ENCODE measurements at regions not wholly inside any gene's neighbourhood (a gene's known extent, or its start where the extent isn't known, plus 50 kb on each side); places are given as distances from the start of the nearest gene placed in this dataset.
"Not testable (repeated sequence)": the region's sequence is repeated elsewhere in the genome, so short reads cannot be mapped to it uniquely, and the experiment has no call there.

GRCh38 chr13:27348461-27348860 lies 76.0 kb upstream of the GTF3A start:
- H3K4me3 ChIP-seq (ENCODE audit: low read depth, low read length, poor library complexity, severe bottlenecking): no peak overlapping the region
- H3K27me3 ChIP-seq (ENCODE audit: insufficient read depth, low read length): no peaks in the 10 kb centered on the region; the same call in 1 of the 2 replicates
- H2AFZ ChIP-seq (ENCODE audit: low read length): no peak overlapping the region
- no peaks in the 10 kb centered on the region for H3F3A ChIP-seq (ENCODE audit: insufficient read depth, low read length)
- TF ChIP-seq EZH2 (IDR thresholded peaks at IDR 0.05; ENCODE audit: borderline replicate concordance, low read length): no peak
- TF ChIP-seq CTCF (IDR thresholded peaks at IDR 0.05; ENCODE audit: low read length): no peak
- H3K79me2 ChIP-seq (ENCODE audit: insufficient read depth, low read length): no peaks in the 10 kb centered on the region
- no peak overlapping the region for H3K9ac ChIP-seq (ENCODE audit: low read length)
- H3K27ac ChIP-seq (ENCODE audit: low read depth, low read length, poor library complexity, severe bottlenecking): no peak overlapping the region
- H3K36me3 ChIP-seq (ENCODE audit: insufficient read depth, low read length): no peaks in the 10 kb centered on the region
- H4K20me1 ChIP-seq (ENCODE audit: insufficient read depth, low read length): no peaks in the 10 kb centered on the region
- no peaks in the 10 kb centered on the region for H3K9me2 ChIP-seq (ENCODE audit: low read depth, low read length)
- no peaks in the 10 kb centered on the region for H3K4me1 ChIP-seq (ENCODE audit: insufficient read depth, low read length, severe bottlenecking)
- H3K9me3 ChIP-seq (ENCODE audit: low read length): no peaks in the 10 kb centered on the region
- H3K4me2 ChIP-seq (ENCODE audit: low read length): no peak overlapping the region

- Histone ChIP-seq H3K36me3 (ENCODE audit: insufficient read depth, low read length) (no peaks in the 10 kb centered on the region), H3K79me2 (ENCODE audit: insufficient read depth, low read length) (no peaks in the 10 kb centered on the region), H2AFZ (ENCODE audit: low read length) (no peak overlapping the region), H3K9ac (ENCODE audit: low read length) (no peak overlapping the region), H3F3A (ENCODE audit: insufficient read depth, low read length) (no peaks in the 10 kb centered on the region), H3K9me3 (ENCODE audit: low read length) (no peaks in the 10 kb centered on the region), H3K4me2 (ENCODE audit: low read length) (no peak overlapping the region), H3K27me3 (ENCODE audit: insufficient read depth, low read length) (no peaks in the 10 kb centered on the region; the same call in 1 of the 2 replicates), H4K20me1 (ENCODE audit: insufficient read depth, low read length) (no peaks in the 10 kb centered on the region), H3K27ac (ENCODE audit: low read depth, low read length, poor library complexity, severe bottlenecking) (no peak overlapping the region), H3K4me1 (ENCODE audit: insufficient read depth, low read length, severe bottlenecking) (no peaks in the 10 kb centered on the region), H3K9me2 (ENCODE audit: low read depth, low read length) (no peaks in the 10 kb centered on the region), H3K4me3 (ENCODE audit: low read depth, low read length, poor library complexity, severe bottlenecking) (no peak overlapping the region)
- TF ChIP-seq EZH2 (IDR thresholded peaks at IDR 0.05; ENCODE audit: borderline replicate concordance, low read length) (no peak), CTCF (IDR thresholded peaks at IDR 0.05; ENCODE audit: low read length) (no peak)
These were observed 75.0 kb upstream of the GTF3A start for GRCh38 chr13:27349458-27349857.

GRCh38 chr13:27350825-27351224 lies 73.6 kb upstream of the GTF3A start:
- H3K9me2 ChIP-seq (ENCODE audit: low read depth, low read length); H4K20me1 ChIP-seq (ENCODE audit: insufficient read depth, low read length); H2AFZ ChIP-seq (ENCODE audit: low read length); H3K27me3 ChIP-seq (ENCODE audit: insufficient read depth, low read length); H3K36me3 ChIP-seq (ENCODE audit: insufficient read depth, low read length); H3K9me3 ChIP-seq (ENCODE audit: low read length); H3K4me1 ChIP-seq (ENCODE audit: insufficient read depth, low read length, severe bottlenecking); H3F3A ChIP-seq (ENCODE audit: insufficient read depth, low read length); H3K79me2 ChIP-seq (ENCODE audit: insufficient read depth, low read length); H3K27ac ChIP-seq (ENCODE audit: low read depth, low read length, poor library complexity, severe bottlenecking); H3K9ac ChIP-seq (ENCODE audit: low read length); H3K4me2 ChIP-seq (ENCODE audit: low read length); H3K4me3 ChIP-seq (ENCODE audit: low read depth, low read length, poor library complexity, severe bottlenecking): not testable (repeated sequence)

- H3K27ac ChIP-seq (ENCODE audit: low read depth, low read length, poor library complexity, severe bottlenecking): no peak overlapping the region
- no peak overlapping the region for H3K4me3 ChIP-seq (ENCODE audit: low read depth, low read length, poor library complexity, severe bottlenecking)
- H3K4me2 ChIP-seq (ENCODE audit: low read length): no peak overlapping the region
- no peaks in the 10 kb centered on the region for H3K9me2 ChIP-seq (ENCODE audit: low read depth, low read length)
- no peak for TF ChIP-seq EZH2 (IDR thresholded peaks at IDR 0.05; ENCODE audit: borderline replicate concordance, low read length)
- no peak for TF ChIP-seq CTCF (IDR thresholded peaks at IDR 0.05; ENCODE audit: low read length)
- no peaks in the 10 kb centered on the region for H3F3A ChIP-seq (ENCODE audit: insufficient read depth, low read length)
- no peaks in the 10 kb centered on the region for H3K9me3 ChIP-seq (ENCODE audit: low read length)
- H2AFZ ChIP-seq (ENCODE audit: low read length): no peak overlapping the region
- no peak overlapping the region for H3K9ac ChIP-seq (ENCODE audit: low read length)
- no peaks in the 10 kb centered on the region for H4K20me1 ChIP-seq (ENCODE audit: insufficient read depth, low read length)
- H3K4me1 ChIP-seq (ENCODE audit: insufficient read depth, low read length, severe bottlenecking): no peaks in the 10 kb centered on the region
- no peaks in the 10 kb centered on the region for H3K36me3 ChIP-seq (ENCODE audit: insufficient read depth, low read length)
- no peaks in the 10 kb centered on the region; the same call in 1 of the 2 replicates for H3K27me3 ChIP-seq (ENCODE audit: insufficient read depth, low read length)
- H3K79me2 ChIP-seq (ENCODE audit: insufficient read depth, low read length): no peaks in the 10 kb centered on the region
These were observed 71.7 kb upstream of the GTF3A start for GRCh38 chr13:27352698-27353097.
